ENCODE measurements at regions not wholly inside any gene's neighbourhood (a gene's known extent, or its start where the extent isn't known, plus 50 kb on each side); places are given as distances from the start of the nearest gene placed in this dataset.

GRCh38 chr11:95485115-95485900 lies 254.3 kb upstream of the SESN3 start (continued):
- TF ChIP-seq, protein P1, sequence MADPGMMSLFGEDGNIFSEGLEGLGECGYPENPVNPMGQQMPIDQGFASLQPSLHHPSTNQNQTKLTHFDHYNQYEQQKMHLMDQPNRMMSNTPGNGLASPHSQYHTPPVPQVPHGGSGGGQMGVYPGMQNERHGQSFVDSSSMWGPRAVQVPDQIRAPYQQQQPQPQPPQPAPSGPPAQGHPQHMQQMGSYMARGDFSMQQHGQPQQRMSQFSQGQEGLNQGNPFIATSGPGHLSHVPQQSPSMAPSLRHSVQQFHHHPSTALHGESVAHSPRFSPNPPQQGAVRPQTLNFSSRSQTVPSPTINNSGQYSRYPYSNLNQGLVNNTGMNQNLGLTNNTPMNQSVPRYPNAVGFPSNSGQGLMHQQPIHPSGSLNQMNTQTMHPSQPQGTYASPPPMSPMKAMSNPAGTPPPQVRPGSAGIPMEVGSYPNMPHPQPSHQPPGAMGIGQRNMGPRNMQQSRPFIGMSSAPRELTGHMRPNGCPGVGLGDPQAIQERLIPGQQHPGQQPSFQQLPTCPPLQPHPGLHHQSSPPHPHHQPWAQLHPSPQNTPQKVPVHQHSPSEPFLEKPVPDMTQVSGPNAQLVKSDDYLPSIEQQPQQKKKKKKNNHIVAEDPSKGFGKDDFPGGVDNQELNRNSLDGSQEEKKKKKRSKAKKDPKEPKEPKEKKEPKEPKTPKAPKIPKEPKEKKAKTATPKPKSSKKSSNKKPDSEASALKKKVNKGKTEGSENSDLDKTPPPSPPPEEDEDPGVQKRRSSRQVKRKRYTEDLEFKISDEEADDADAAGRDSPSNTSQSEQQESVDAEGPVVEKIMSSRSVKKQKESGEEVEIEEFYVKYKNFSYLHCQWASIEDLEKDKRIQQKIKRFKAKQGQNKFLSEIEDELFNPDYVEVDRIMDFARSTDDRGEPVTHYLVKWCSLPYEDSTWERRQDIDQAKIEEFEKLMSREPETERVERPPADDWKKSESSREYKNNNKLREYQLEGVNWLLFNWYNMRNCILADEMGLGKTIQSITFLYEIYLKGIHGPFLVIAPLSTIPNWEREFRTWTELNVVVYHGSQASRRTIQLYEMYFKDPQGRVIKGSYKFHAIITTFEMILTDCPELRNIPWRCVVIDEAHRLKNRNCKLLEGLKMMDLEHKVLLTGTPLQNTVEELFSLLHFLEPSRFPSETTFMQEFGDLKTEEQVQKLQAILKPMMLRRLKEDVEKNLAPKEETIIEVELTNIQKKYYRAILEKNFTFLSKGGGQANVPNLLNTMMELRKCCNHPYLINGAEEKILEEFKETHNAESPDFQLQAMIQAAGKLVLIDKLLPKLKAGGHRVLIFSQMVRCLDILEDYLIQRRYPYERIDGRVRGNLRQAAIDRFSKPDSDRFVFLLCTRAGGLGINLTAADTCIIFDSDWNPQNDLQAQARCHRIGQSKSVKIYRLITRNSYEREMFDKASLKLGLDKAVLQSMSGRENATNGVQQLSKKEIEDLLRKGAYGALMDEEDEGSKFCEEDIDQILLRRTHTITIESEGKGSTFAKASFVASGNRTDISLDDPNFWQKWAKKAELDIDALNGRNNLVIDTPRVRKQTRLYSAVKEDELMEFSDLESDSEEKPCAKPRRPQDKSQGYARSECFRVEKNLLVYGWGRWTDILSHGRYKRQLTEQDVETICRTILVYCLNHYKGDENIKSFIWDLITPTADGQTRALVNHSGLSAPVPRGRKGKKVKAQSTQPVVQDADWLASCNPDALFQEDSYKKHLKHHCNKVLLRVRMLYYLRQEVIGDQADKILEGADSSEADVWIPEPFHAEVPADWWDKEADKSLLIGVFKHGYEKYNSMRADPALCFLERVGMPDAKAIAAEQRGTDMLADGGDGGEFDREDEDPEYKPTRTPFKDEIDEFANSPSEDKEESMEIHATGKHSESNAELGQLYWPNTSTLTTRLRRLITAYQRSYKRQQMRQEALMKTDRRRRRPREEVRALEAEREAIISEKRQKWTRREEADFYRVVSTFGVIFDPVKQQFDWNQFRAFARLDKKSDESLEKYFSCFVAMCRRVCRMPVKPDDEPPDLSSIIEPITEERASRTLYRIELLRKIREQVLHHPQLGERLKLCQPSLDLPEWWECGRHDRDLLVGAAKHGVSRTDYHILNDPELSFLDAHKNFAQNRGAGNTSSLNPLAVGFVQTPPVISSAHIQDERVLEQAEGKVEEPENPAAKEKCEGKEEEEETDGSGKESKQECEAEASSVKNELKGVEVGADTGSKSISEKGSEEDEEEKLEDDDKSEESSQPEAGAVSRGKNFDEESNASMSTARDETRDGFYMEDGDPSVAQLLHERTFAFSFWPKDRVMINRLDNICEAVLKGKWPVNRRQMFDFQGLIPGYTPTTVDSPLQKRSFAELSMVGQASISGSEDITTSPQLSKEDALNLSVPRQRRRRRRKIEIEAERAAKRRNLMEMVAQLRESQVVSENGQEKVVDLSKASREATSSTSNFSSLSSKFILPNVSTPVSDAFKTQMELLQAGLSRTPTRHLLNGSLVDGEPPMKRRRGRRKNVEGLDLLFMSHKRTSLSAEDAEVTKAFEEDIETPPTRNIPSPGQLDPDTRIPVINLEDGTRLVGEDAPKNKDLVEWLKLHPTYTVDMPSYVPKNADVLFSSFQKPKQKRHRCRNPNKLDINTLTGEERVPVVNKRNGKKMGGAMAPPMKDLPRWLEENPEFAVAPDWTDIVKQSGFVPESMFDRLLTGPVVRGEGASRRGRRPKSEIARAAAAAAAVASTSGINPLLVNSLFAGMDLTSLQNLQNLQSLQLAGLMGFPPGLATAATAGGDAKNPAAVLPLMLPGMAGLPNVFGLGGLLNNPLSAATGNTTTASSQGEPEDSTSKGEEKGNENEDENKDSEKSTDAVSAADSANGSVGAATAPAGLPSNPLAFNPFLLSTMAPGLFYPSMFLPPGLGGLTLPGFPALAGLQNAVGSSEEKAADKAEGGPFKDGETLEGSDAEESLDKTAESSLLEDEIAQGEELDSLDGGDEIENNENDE (IDR thresholded peaks at IDR 0.05; ENCODE audit: insufficient replicate concordance, low read length): no peak
- TF ChIP-seq, protein P2, sequence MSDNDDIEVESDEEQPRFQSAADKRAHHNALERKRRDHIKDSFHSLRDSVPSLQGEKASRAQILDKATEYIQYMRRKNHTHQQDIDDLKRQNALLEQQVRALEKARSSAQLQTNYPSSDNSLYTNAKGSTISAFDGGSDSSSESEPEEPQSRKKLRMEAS (IDR thresholded peaks at IDR 0.05): no peak
- TF ChIP-seq RXRA (IDR thresholded peaks at IDR 0.05; ENCODE audit: insufficient read depth, low read depth, low read length): no peak
- TF ChIP-seq RAD21 (IDR thresholded peaks at IDR 0.05 in 1 of 2, conservative IDR thresholded peaks at IDR 0.05 in 1 of 2; ENCODE audit: low read depth in 2 of 2, low read length in 2 of 2): no peak
- no peak for TF ChIP-seq SAP30 (IDR thresholded peaks at IDR 0.05; ENCODE audit: insufficient read depth, insufficient replicate concordance, low read length)
- no peak for TF ChIP-seq TBP (IDR thresholded peaks at IDR 0.05; ENCODE audit: low read depth, low read length)
- TF ChIP-seq NANOG (IDR thresholded peaks at IDR 0.05; ENCODE audit: insufficient read depth, low read depth, low read length, poor library complexity, severe bottlenecking): no peak
- TF ChIP-seq CBX8 (IDR thresholded peaks at IDR 0.05; ENCODE audit: borderline replicate concordance, low read depth, low read length): no peak
- no peak for TF ChIP-seq TEAD4 (IDR thresholded peaks at IDR 0.05; ENCODE audit: low read depth, low read length)
- TF ChIP-seq TAF1 (IDR thresholded peaks at IDR 0.05; ENCODE audit: low read depth, low read length): no peak
